Endothelial cell of umbilical vein (primary cell): ENCODE measurements at regions not wholly inside any gene's neighbourhood (a gene's known extent, or its start where the extent isn't known, plus 50 kb on each side); places are given as distances from the start of the nearest gene placed in this dataset.

ENCODE experiments used
- BruUV-seq: library from RNA; stranded (reverse); fragments of 400-500 nt; replicated peaks from 2 replicates; lab custom pipeline; 2021; lab: Mats Ljungman, UMichigan
- CTCF ChIA-PET: fragments of 300-600, 350-600 bp; sonication (Branson Sonifier 250); formaldehyde crosslinking; loops from one replicate; lab custom pipeline; 2021; ENCODE audit warnings: antibody characterized with exemption, inconsistent platforms; lab: Charles Lee
- POLR2A ChIA-PET: fragments of 300-600, 350-600 bp; sonication (Branson Sonifier 250); formaldehyde crosslinking; loops from one replicate; lab custom pipeline; 2021; ENCODE audit warnings: antibody characterized with exemption, inconsistent platforms; lab: Charles Lee
- DNase-seq: peaks from one replicate; pipeline ENCODE4 v3.0.0-alpha.2; 2011; ENCODE audit warnings: low read depth, low spot score
- FAIRE-seq: peaks from 2 replicates; lab custom pipeline; 2011; peaks lifted over from hg19 to GRCh38; lab: Jason Lieb, UNC
- H2AFZ ChIP-seq: 2 replicates; pipeline ENCODE4 v1.6.0; 2012; ENCODE audit warnings: low read depth, low read length, control low read depth, inconsistent platforms
- H3K27ac ChIP-seq: 2 replicates; pipeline ENCODE4 v1.5.1; 2011; ENCODE audit warnings: low read depth, mild to moderate bottlenecking, control low read depth, low read length, moderate library complexity; ENCODE audit not compliant: insufficient read depth
- H3K27me3 ChIP-seq, 2 experiments: 2 replicates each; pipeline versions ENCODE4 v1.6.0 to v1.6.1; 2011; ENCODE audit warnings: low read length in 2 of 2, mixed read lengths in 1 of 2; ENCODE audit not compliant: control insufficient read depth in 2 of 2, insufficient read depth in 2 of 2
- H3K36me3 ChIP-seq, 2 experiments: 2 replicates in 1 of 2; 3 replicates in 1 of 2; pipeline ENCODE4 v1.5.1; 2011; ENCODE audit warnings: low read length in 2 of 2, mild to moderate bottlenecking in 1 of 2, moderate library complexity in 1 of 2; ENCODE audit not compliant: control insufficient read depth in 2 of 2, insufficient read depth in 2 of 2; ENCODE audit errors: extremely low read depth in 1 of 2
- H3K4me1 ChIP-seq: 3 replicates; pipeline ENCODE4 v1.5.1; 2011; ENCODE audit warnings: mild to moderate bottlenecking, low read length; ENCODE audit not compliant: control insufficient read depth, insufficient read depth; ENCODE audit errors: extremely low read depth
- H3K4me2 ChIP-seq: 2 replicates; pipeline ENCODE4 v1.6.1; 2011; ENCODE audit warnings: low read length, control low read depth, mixed read lengths; ENCODE audit not compliant: insufficient read depth
- H3K4me3 ChIP-seq, 3 experiments: fragments of 200-600 bp in 1 of 3; sonication (generic), shearing (Covaris generic) in 1 of 3; replicated peaks in 1 of 3; 2 replicates each; pipeline ENCODE4 v1.5.1; 2011 to 2016; ENCODE audit warnings: control low read depth in 3 of 3, low read length in 3 of 3, mild to moderate bottlenecking in 2 of 3, inconsistent platforms in 1 of 3, low read depth in 1 of 3, moderate library complexity in 1 of 3; ENCODE audit not compliant: insufficient read depth in 1 of 3
- H3K79me2 ChIP-seq: 2 replicates; pipeline ENCODE4 v1.6.0; 2012; ENCODE audit warnings: low read length, inconsistent platforms; ENCODE audit not compliant: control insufficient read depth, insufficient read depth
- H3K9ac ChIP-seq: replicated peaks from 2 replicates; pipeline ENCODE3; 2011; ENCODE audit warnings: low read length, control low read depth; ENCODE audit not compliant: insufficient read depth; ENCODE audit errors: extremely low read depth
- H3K9me1 ChIP-seq: replicated peaks from 3 replicates; pipeline ENCODE4 v1.6.0; 2011; ENCODE audit warnings: mild to moderate bottlenecking, low read length; ENCODE audit not compliant: control insufficient read depth, insufficient read depth; ENCODE audit errors: extremely low read depth
- H3K9me3 ChIP-seq: replicated peaks from 2 replicates; pipeline ENCODE4 v1.5.1; 2012; ENCODE audit warnings: low read length, inconsistent platforms; ENCODE audit not compliant: control insufficient read depth, insufficient read depth
- H4K20me1 ChIP-seq: replicated peaks from 2 replicates; pipeline ENCODE3; 2011; ENCODE audit warnings: mild to moderate bottlenecking, low read length; ENCODE audit not compliant: control insufficient read depth, insufficient read depth; ENCODE audit errors: extremely low read depth
- EZH2 ChIP-seq: IDR thresholded peaks from 2 replicates; pipeline ENCODE4 v1.6.1; 2012; ENCODE audit warnings: borderline replicate concordance, low read depth, mild to moderate bottlenecking, moderate library complexity, low read length, inconsistent platforms; ENCODE audit not compliant: severe bottlenecking
- FOS ChIP-seq: IDR thresholded peaks from 2 replicates; pipeline ENCODE4 v1.6.1; 2011; ENCODE audit warnings: mild to moderate bottlenecking, low read length, moderate library complexity, borderline replicate concordance; ENCODE audit not compliant: insufficient read depth
- GATA2 ChIP-seq: IDR thresholded peaks from 2 replicates; pipeline ENCODE4 v1.7.0; 2011; ENCODE audit warnings: low read depth, mild to moderate bottlenecking, moderate library complexity, mixed read lengths, low read length; ENCODE audit not compliant: insufficient read length, insufficient read depth
- JUN ChIP-seq: IDR thresholded peaks from 2 replicates; pipeline ENCODE4 v1.6.1; 2011; ENCODE audit warnings: borderline replicate concordance, low read depth; ENCODE audit not compliant: insufficient read length, insufficient read depth
- MYC ChIP-seq: IDR thresholded peaks from one replicate; pipeline ENCODE4 v1.6.1; 2011; ENCODE audit warnings: mild to moderate bottlenecking, low read depth, low read length
- POLR2A ChIP-seq: IDR thresholded peaks from 2 replicates; pipeline ENCODE4 v1.6.1; 2012; ENCODE audit warnings: low read depth, mild to moderate bottlenecking, control low read depth, low read length
- POLR2AphosphoS5 ChIP-seq: IDR thresholded peaks from 2 replicates; pipeline ENCODE4 v1.6.1; 2012; ENCODE audit warnings: low read depth, mild to moderate bottlenecking, control low read depth, low read length, moderate library complexity; ENCODE audit not compliant: insufficient read depth
- dilution Hi-C: fragments of 300-500 bp; cut with MboI; formaldehyde crosslinking; loops from one replicate; pipeline ENCODE4 v1.15.0; 2019; ENCODE audit warnings: low sequenced_read_pairs; ENCODE audit not compliant: extremely low pct_ligation_motif_present
- intact Hi-C: fragments of 100-400 bp; cut with micrococcal nuclease; formaldehyde crosslinking; loops from one replicate; pipeline ENCODE4 v1.10.0; 2022
- TF ChIP-seq, protein P1 (sequence below), 2 donors: IDR thresholded peaks; 1 replicate in 1 of 2; 2 replicates in 1 of 2; pipeline ENCODE4 v1.5.1; 2011; ENCODE audit warnings: low read length in 2 of 2, mild to moderate bottlenecking in 2 of 2, moderate library complexity in 2 of 2, control low read depth in 1 of 2, inconsistent platforms in 1 of 2, low read depth in 1 of 2; ENCODE audit not compliant: insufficient read depth in 1 of 2; ENCODE audit errors: extremely low read depth in 1 of 2
- TF ChIP-seq, protein P2 (sequence below): IDR thresholded peaks from 2 replicates; pipeline ENCODE4 v1.6.1; 2011; ENCODE audit not compliant: insufficient read depth, insufficient read length

GRCh38 chrX:9355739-9356138 lies 109.1 kb upstream of the TBL1X start:
- TF ChIP-seq FOS (no peak), GATA2 (no peak), MYC (no peak), JUN (no peak), POLR2A (no peak), EZH2 (no peak), POLR2AphosphoS5 (no peak)
- TF ChIP-seq, protein P1, sequence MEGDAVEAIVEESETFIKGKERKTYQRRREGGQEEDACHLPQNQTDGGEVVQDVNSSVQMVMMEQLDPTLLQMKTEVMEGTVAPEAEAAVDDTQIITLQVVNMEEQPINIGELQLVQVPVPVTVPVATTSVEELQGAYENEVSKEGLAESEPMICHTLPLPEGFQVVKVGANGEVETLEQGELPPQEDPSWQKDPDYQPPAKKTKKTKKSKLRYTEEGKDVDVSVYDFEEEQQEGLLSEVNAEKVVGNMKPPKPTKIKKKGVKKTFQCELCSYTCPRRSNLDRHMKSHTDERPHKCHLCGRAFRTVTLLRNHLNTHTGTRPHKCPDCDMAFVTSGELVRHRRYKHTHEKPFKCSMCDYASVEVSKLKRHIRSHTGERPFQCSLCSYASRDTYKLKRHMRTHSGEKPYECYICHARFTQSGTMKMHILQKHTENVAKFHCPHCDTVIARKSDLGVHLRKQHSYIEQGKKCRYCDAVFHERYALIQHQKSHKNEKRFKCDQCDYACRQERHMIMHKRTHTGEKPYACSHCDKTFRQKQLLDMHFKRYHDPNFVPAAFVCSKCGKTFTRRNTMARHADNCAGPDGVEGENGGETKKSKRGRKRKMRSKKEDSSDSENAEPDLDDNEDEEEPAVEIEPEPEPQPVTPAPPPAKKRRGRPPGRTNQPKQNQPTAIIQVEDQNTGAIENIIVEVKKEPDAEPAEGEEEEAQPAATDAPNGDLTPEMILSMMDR (IDR thresholded peaks at IDR 0.05; ENCODE audit: extremely low read depth in 1 of 2, insufficient read depth in 1 of 2, low read depth in 1 of 2, low read length in 2 of 2), result no peak
- TF ChIP-seq, protein P2, sequence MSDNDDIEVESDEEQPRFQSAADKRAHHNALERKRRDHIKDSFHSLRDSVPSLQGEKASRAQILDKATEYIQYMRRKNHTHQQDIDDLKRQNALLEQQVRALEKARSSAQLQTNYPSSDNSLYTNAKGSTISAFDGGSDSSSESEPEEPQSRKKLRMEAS, result no peak
- Histone ChIP-seq H3K4me3 (no peak overlapping the region), H3K79me2 (no peaks in the 10 kb centered on the region), H3K4me1 (peaks cover 7% of the 10 kb centered on the region), H3K36me3 (no peaks in the 10 kb centered on the region), H3K4me2 (peak overlapping the region; percentile 16), H3K27me3 (no peaks in the 10 kb centered on the region), H2AFZ (no peak overlapping the region), H3K27ac (no peak overlapping the region), H4K20me1 (no peaks in the 10 kb centered on the region), H3K9ac (no peak overlapping the region), H3K9me1 (no peaks in the 10 kb centered on the region), H3K9me3 (no peaks in the 10 kb centered on the region)
- intact Hi-C loops (no loop called here), dilution Hi-C loops (no loop called here)
- POLR2A ChIA-PET, result no interaction called here
- BruUV-seq, result no TSS peak
- DNase-seq (no peak), FAIRE-seq (peak; percentile 56)
- CTCF ChIA-PET, result no interaction called here
